Occipital lobe (tissue), 1 donor: ENCODE measurements at regions not wholly inside any gene's neighbourhood (a gene's known extent, or its start where the extent isn't known, plus 50 kb on each side); places are given as distances from the start of the nearest gene placed in this dataset.
"Not testable (repeated sequence)": the region's sequence is repeated elsewhere in the genome, so short reads cannot be mapped to it uniquely, and the experiment has no call there.

Experiments used
- DNase-seq: peaks from one replicate; lab custom pipeline; 2025; lab: John Stamatoyannopoulos, UW

GRCh38 chr9:135271425-135271824 is 184.0 kb downstream of the OLFM1 start:
- DNase-seq = no peak

- DNase-seq = no peak
Observed at GRCh38 chr9:135272608-135273007, 185.1 kb downstream of the OLFM1 start.

GRCh38 chr9:135273008-135273407 is 185.5 kb downstream of the OLFM1 start:
- DNase-seq = no peak

GRCh38 chr9:135275163-135275562 is 187.7 kb downstream of the OLFM1 start:
- no peak for DNase-seq

GRCh38 chr9:135275571-135276289 is 188.3 kb downstream of the OLFM1 start:
- DNase-seq = peak; percentile 23

- DNase-seq = peak; percentile 34
Observed at GRCh38 chr9:135277219-135278201, 190.0 kb downstream of the OLFM1 start.

GRCh38 chr9:135278586-135278985 is 191.1 kb downstream of the OLFM1 start:
- DNase-seq = no peak

- no peak for DNase-seq
Observed at GRCh38 chr9:135279385-135279784, 191.9 kb downstream of the OLFM1 start.

GRCh38 chr9:135279834-135280393 is 192.4 kb downstream of the OLFM1 start:
- no peak for DNase-seq

- no peak for DNase-seq
Observed at GRCh38 chr9:135280666-135281065, 193.2 kb downstream of the OLFM1 start.

GRCh38 chr9:135281151-135281550 is 193.7 kb downstream of the OLFM1 start:
- DNase-seq = no peak

GRCh38 chr9:135281791-135282737 is 194.6 kb downstream of the OLFM1 start:
- DNase-seq = peak; percentile 57

GRCh38 chr9:135282808-135283207 is 195.3 kb downstream of the OLFM1 start:
- DNase-seq = no peak

GRCh38 chr9:135283671-135284070 is 195.9 kb upstream of the PPP1R26 start:
- DNase-seq = no peak

- DNase-seq = no peak
Observed at GRCh38 chr9:135284386-135285134, 195.0 kb upstream of the PPP1R26 start.

- DNase-seq = not testable (repeated sequence)
Observed at GRCh38 chr9:135286187-135286925, 193.2 kb upstream of the PPP1R26 start.

GRCh38 chr9:135286961-135287360 is 192.6 kb upstream of the PPP1R26 start:
- DNase-seq = no peak

- DNase-seq = no peak
Observed at GRCh38 chr9:135287627-135288026, 192.0 kb upstream of the PPP1R26 start.

- DNase-seq = no peak
Observed at GRCh38 chr9:135288054-135288453, 191.5 kb upstream of the PPP1R26 start.

GRCh38 chr9:135289081-135289491 is 190.5 kb upstream of the PPP1R26 start:
- DNase-seq = no peak
